ENCODE measurements at regions not wholly inside any gene's neighbourhood (a gene's known extent, or its start where the extent isn't known, plus 50 kb on each side); places are given as distances from the start of the nearest gene placed in this dataset.

DNA sequence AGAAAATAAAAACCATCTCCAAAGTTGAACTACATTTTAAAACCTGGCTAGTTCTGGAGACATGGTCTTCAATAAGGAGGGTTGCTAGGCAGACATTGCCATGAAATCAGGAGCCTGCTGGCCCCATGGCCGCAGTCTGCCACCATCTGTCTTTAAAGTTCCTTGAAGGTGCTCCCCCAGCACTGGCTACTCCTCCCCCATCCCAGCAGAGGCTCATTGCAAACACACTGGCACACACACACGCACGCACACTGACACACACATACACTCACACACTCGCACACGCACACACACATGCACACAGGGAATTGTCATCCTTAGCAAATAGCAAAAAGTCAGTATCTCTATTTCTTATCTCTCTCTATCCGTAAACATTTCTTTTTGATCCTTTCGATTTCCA, 68.4 kb downstream of the ZIC5 start:
- TF ChIP-seq, protein P1, sequence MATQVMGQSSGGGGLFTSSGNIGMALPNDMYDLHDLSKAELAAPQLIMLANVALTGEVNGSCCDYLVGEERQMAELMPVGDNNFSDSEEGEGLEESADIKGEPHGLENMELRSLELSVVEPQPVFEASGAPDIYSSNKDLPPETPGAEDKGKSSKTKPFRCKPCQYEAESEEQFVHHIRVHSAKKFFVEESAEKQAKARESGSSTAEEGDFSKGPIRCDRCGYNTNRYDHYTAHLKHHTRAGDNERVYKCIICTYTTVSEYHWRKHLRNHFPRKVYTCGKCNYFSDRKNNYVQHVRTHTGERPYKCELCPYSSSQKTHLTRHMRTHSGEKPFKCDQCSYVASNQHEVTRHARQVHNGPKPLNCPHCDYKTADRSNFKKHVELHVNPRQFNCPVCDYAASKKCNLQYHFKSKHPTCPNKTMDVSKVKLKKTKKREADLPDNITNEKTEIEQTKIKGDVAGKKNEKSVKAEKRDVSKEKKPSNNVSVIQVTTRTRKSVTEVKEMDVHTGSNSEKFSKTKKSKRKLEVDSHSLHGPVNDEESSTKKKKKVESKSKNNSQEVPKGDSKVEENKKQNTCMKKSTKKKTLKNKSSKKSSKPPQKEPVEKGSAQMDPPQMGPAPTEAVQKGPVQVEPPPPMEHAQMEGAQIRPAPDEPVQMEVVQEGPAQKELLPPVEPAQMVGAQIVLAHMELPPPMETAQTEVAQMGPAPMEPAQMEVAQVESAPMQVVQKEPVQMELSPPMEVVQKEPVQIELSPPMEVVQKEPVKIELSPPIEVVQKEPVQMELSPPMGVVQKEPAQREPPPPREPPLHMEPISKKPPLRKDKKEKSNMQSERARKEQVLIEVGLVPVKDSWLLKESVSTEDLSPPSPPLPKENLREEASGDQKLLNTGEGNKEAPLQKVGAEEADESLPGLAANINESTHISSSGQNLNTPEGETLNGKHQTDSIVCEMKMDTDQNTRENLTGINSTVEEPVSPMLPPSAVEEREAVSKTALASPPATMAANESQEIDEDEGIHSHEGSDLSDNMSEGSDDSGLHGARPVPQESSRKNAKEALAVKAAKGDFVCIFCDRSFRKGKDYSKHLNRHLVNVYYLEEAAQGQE (IDR thresholded peaks at IDR 0.05; ENCODE audit: borderline replicate concordance in 1 of 2, low read depth in 1 of 2, low read length in 2 of 2): no peak
- TF ChIP-seq, protein P2, sequence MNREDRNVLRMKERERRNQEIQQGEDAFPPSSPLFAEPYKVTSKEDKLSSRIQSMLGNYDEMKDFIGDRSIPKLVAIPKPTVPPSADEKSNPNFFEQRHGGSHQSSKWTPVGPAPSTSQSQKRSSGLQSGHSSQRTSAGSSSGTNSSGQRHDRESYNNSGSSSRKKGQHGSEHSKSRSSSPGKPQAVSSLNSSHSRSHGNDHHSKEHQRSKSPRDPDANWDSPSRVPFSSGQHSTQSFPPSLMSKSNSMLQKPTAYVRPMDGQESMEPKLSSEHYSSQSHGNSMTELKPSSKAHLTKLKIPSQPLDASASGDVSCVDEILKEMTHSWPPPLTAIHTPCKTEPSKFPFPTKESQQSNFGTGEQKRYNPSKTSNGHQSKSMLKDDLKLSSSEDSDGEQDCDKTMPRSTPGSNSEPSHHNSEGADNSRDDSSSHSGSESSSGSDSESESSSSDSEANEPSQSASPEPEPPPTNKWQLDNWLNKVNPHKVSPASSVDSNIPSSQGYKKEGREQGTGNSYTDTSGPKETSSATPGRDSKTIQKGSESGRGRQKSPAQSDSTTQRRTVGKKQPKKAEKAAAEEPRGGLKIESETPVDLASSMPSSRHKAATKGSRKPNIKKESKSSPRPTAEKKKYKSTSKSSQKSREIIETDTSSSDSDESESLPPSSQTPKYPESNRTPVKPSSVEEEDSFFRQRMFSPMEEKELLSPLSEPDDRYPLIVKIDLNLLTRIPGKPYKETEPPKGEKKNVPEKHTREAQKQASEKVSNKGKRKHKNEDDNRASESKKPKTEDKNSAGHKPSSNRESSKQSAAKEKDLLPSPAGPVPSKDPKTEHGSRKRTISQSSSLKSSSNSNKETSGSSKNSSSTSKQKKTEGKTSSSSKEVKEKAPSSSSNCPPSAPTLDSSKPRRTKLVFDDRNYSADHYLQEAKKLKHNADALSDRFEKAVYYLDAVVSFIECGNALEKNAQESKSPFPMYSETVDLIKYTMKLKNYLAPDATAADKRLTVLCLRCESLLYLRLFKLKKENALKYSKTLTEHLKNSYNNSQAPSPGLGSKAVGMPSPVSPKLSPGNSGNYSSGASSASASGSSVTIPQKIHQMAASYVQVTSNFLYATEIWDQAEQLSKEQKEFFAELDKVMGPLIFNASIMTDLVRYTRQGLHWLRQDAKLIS (CRISPR knock-in tag; IDR thresholded peaks at IDR 0.05): no peak
- TF ChIP-seq, protein P3, sequence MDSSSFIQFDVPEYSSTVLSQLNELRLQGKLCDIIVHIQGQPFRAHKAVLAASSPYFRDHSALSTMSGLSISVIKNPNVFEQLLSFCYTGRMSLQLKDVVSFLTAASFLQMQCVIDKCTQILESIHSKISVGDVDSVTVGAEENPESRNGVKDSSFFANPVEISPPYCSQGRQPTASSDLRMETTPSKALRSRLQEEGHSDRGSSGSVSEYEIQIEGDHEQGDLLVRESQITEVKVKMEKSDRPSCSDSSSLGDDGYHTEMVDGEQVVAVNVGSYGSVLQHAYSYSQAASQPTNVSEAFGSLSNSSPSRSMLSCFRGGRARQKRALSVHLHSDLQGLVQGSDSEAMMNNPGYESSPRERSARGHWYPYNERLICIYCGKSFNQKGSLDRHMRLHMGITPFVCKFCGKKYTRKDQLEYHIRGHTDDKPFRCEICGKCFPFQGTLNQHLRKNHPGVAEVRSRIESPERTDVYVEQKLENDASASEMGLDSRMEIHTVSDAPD (CRISPR knock-in tag; IDR thresholded peaks at IDR 0.05): no peak
